DMS79 treated with DMSO at 0.1 percent for 48 hours (cell line): ENCODE measurements at regions not wholly inside any gene's neighbourhood (a gene's known extent, or its start where the extent isn't known, plus 50 kb on each side); places are given as distances from the start of the nearest gene placed in this dataset.
A peak's percentile ranks its signal among the peaks of the same experiment; 100 is the strongest.

Source experiments
- DNase-seq: peaks from one replicate; lab custom pipeline; 2025; lab: John Stamatoyannopoulos, UW

GRCh38 chr13:112194579-112194978 is 127.6 kb downstream of the SOX1 start:
- no peak for DNase-seq

GRCh38 chr13:112198396-112199010 is 131.6 kb downstream of the SOX1 start:
- no peak for DNase-seq

DNA sequence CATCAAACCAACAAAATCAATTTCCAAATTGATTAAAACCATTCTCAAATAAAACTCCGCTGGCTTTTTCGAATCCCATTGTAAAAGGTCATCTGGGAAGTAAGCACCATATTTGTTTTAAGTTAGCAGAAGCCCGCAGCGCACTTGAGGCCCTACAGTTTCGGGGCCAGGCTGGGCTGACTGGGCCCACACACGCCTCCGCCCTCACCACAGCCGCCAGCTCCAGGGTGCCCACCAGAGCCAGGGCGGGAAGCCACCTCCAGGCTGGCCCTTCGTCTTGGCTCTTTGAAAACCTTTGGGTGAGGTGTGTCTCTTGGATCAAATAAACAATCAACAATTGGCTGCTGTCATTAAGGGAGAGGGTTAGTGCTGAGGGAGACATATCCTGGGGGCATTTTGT is 133.3 kb downstream of the SOX1 start:
- no peak for DNase-seq

- DNase-seq: no peak
Measured at GRCh38 chr13:112202266-112202665, 135.3 kb downstream of the SOX1 start.

- DNase-seq: no peak
Measured at GRCh38 chr13:112202966-112203365, 136.0 kb downstream of the SOX1 start.

GRCh38 chr13:112203614-112204013 is 136.7 kb downstream of the SOX1 start:
- no peak for DNase-seq

DNA sequence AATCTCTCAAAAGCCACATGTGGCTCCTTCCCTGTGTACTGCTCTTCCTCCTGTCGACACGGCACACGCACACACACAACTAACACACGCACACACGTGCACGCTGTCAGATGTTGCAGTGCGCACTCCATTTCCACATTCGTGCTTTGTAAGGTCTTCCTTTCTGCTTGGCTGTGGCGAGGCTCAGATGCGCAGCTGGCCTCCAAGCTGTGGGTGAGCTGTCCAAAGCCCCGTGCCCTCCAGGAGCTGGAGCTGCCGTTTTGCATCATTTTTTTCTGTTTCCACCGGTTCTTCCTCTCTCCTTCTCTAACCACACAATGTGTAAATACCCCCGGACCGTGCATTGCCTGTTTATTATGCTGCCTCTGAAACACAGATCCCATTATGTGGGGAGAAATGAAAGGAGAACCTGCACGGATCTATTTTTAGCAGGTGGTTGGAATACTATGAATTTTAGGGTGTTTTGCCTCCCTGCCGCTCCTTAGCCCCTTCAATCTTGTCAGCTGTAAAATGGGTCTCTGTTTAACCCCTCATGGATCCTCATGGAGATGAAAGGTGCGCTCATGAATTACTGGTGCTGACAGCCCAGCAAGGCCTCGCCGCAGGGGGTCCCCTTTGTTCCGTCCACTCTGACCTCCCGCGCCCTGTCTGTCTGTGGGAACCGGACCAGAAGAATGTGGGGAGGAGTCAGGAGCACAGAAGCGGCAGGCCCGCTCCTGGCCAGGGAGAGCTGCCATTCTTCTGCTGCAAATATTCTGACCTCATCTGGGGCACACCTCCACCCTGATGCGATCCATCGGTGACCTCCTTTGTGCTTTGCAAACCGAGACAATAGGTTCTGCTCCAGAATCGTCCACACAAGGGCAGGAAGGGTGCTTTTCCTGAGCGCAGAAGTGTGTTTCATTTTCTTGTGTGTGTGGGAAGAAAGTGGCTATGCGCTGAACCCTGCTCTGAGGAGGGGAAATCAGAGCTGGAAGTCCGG is 137.7 kb downstream of the SOX1 start:
- no peak for DNase-seq

DNA sequence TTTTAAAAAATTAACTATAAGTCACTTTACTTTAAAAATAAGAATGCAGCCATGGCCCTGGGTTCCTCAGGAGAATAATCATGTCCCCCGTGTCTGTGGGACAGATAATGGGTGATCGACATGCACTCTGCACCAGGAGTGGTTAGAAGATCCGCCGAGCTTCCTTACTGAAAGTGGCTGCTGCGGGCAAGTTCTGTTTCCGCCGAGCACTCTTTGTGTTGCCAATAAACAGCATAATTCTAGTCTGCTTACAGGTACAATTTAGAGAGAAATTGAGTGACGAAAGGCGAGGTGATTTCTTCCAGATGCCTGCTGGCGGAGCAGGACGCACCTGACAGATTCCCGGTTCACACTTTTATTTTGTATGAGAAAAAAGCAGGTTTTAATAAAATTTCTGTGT is 139.0 kb downstream of the SOX1 start:
- no peak for DNase-seq

DNA sequence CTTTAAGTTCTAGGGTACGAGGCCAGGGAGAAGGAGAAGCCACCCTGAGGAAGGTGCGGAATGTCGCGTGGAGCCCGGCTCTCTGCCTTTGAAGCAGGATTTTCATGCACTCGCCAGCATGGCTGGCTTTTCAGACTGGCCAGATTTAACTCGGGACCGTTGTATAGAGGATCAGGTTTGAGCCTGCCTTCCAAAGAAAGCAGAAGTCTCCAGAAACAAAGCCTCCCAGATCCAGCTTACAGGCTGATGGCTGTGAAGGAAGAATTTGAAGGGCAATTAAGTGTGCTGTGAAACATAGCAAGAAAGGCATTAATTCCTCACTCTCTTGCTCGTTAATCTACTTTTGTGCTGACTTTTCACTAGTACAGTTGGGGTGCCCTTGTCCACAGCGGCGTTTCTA is 140.2 kb downstream of the SOX1 start:
- no peak for DNase-seq

DNA sequence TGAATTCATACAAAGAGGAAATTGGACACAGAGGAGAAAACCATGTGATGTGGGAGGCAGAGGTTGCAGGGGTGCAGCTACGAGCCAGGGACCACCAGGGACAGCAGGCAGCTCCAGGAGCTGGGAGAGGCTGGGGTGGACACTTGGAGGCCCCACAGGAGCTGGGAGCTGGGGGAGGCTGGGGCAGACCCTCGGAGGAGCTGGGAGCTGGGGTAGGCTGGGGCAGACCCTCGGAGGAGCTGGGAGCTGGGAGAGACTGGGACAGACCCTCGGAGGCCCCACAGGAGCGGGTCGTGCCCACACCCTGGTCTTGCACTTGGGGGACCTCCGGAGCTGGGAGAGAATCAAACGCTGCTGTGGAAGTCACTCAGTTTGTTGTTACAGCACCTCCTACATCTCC is 141.7 kb downstream of the SOX1 start:
- DNase-seq: no peak

- no peak for DNase-seq
Measured at GRCh38 chr13:112209266-112209665, 142.3 kb downstream of the SOX1 start.

DNA sequence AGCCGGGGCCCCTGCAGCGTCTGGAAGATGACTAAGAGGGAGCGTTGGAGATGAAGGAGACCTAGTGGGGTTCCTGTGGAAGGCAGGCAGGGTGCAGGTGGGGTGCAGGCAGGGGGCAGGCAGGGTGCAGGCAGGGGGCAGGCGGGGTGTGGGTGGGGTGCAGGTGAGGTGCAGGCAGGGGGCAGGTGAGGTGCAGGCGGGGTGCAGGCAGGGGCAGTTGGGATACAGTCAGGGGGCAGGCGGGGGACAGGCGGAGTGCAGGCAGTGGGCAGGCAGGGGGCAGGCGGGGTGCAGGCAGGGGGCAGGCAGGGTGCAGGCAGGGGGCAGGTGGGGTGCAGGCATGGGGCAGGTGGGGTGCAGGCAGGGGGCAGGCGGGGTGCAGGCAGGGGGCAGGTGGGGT is 142.8 kb downstream of the SOX1 start:
- DNase-seq: no peak

DNA sequence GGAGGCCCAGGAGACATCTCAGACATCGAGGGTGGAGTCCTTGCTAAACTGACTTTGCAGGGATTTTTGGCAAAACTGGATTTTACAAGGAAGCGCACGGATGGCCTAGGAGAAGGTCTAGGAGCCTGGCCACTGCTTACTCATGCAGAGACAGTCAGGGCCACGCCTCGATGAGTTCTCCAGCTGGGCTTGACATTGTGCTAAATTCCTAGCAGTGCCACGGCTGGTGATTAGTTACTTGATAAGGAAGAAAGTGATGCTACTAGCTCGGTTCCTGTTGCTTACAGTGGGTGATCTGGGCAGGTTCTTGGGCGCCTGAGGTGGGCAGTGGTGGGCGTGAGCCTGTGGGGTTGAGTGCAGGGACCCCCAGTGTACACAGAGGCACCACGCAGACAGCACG is 143.4 kb downstream of the SOX1 start:
- DNase-seq: no peak

DNA sequence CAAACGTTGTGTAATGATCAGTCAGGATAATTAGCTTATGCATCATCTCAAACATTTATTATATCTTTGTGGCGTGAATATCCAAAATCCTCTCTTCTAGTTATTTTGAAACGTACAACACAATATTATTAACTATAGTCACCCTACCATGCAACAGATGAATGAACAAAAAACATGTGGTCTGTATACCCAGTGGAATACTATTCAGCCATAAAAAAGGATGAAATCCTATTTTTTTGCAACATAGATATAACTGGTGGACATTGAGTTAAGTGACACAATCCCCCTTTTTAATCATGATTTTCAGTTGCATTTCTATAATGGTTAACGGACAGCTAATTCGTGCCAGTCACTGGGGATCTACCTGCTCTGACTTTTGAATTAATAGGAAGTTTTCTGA is 145.6 kb downstream of the SOX1 start:
- no peak for DNase-seq

DNA sequence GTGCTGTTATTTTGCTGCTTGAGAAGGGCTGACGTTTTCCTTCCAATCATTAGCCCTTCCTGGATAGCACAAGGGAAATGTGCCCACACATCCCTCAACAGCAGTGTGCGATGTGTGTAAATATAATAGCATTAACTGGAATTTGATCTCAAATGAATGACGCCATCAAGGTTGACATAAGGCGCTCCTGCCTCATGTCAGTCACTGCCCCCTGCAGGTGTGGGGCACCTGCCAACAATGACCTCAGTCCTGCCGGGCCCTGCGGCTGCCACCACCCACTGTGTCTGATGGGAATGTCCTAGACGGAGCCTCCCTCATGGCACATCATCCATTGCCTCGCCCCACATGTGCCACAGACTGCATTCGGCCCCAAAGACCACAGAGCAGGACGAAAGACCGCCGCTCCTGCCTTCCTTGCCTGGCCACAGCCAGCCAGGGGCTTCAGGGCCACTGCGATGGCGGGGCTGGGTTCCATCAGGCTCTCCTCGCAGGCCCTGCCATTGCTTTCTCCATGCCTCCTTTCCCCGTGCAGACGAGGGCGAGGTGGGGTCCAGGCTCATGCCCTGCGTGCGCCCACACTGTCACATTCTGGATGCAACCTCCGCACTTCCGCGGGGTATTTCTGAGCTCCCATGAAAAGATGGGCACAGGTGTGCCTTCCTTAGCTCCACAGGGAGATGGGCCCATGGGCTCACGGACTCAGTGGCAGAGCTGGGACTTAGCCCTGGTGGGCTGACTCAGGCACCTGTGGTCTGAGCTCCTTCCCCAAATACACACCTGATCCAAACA is 146.7 kb downstream of the SOX1 start:
- peak; percentile 53 for DNase-seq

GRCh38 chr13:112215871-112216270 is 148.9 kb downstream of the SOX1 start:
- DNase-seq: no peak

DNA sequence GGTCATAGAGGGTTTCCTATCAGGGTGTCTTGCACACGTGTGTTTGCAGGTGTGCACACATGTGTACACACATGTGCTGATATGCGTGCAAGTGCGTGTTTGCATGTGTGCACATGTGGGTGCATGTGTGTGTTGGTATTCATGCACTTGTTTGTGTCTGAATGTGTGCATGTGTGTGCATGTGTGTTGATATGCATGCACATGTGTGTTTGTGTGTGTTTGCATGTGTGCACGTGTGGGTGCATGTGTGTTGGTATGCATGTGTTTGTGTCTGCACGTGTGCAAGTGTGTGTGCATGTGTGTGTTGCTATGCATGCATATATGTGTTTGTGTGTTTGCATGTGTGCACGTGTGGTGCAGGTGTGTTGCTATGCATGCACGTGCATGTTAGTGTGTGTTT is 150.5 kb downstream of the SOX1 start:
- no peak for DNase-seq

- DNase-seq: no peak
Measured at GRCh38 chr13:112218416-112218815, 151.5 kb downstream of the SOX1 start.

DNA sequence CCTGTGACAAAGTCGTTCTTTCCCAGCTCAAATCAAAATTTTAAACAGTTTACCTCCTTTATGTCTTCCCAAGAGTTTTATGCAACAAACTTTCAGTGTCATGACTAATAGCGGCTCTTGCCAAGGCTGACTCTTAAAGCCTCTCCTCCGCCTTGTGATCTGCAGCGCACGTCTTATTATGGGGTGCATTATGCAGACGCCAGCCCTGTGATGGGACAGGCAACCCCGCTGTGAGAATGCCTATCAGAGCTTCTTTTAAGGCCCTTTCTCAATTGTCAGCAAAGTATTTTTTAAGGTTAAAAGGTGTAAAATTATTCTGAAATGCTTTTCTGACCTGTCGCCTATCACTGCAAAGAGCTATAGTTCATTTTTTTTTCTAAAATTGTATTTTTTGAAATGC is 152.8 kb downstream of the SOX1 start:
- no peak for DNase-seq

- no peak for DNase-seq
Measured at GRCh38 chr13:112220296-112220875, 153.4 kb downstream of the SOX1 start.

DNA sequence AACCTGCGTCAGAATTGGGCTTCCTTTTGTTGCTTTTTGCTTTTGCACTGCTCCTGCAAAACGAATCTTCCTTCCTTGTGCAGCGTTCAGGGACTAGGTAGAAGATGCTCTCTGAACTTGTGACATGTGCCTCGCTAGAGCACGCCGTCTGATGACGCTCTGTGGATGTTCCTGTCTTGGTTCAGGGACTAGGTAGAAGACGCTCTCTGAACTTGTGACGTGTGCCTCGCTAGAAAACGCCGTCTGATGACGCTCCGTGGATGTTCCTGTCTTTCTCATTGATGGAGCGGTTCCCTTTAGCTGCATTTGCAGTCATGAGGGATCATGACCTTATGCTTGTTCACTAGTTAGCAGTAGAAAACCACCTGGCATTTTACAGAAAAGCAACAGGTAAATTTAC is 154.0 kb downstream of the SOX1 start:
- no peak for DNase-seq

DNA sequence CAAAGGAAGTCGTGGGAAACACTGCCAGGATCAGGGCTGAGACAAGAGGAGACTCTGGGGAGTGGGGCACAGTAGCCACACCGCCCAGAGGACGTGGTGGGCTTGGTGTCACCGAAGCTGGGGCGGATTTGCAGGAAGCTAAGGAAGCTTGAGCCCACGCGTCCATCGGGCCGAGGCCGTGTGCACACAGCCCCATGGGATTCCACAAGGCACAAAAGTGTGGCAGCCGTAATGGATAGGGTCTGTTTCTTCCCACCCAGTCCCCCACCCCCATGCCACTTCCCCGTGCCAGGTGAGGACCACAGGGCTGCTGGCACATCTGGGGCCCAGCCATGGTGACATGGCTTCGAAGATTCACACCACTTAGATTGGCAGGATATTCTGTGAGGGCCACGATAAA is 153.2 kb upstream of the SPACA7 start:
- DNase-seq: no peak
